CD4-positive, alpha-beta T cell treated with Interleukin-15 for 1 hour (primary cell): ENCODE measurements at regions not wholly inside any gene's neighbourhood (a gene's known extent, or its start where the extent isn't known, plus 50 kb on each side); places are given as distances from the start of the nearest gene placed in this dataset.
"Not testable (repeated sequence)": the region's sequence is repeated elsewhere in the genome, so short reads cannot be mapped to it uniquely, and the experiment has no call there.

Source experiments
- DNase-seq: peaks from one replicate; pipeline ENCODE4 v3.0.0-alpha.2; 2020

GRCh38 chr13:79853251-79853650 is 372.3 kb downstream of the NDFIP2 start:
- DNase-seq = no peak

- no peak for DNase-seq
Measured at GRCh38 chr13:79851318-79851717, 370.4 kb downstream of the NDFIP2 start.

DNA sequence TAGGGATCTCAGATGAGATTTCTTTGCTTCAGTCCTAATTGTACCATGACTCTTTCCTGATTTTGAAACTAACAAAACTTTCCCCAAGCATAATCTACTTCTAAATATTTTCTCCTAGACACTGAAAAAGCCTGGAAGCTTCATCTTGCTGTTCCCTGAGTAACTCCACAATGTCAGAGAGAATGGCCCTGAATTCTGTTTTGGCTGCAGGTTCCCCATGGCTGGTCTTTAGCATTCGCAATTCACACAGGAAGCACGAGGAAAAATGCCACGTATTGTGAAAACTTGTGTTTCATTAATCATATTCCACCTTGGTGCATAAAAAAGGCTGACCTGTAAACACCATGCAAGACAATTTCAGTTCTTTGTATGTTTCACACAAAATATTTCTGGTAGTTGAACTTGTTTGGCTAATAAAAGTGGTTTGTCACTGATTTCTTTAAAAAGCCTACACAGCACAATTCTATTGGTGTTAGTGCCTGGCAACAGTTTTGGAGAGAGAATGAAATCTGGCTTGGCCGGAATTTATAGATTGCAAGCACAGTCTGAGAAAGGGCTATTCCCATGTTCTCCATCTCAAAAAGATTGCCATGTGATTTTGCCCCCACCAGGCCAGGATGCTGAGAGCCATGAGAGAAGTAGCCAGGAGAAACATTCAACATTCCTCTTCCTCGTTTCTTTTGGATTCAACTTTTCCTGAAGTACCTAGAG is 367.1 kb downstream of the NDFIP2 start:
- no peak for DNase-seq

DNA sequence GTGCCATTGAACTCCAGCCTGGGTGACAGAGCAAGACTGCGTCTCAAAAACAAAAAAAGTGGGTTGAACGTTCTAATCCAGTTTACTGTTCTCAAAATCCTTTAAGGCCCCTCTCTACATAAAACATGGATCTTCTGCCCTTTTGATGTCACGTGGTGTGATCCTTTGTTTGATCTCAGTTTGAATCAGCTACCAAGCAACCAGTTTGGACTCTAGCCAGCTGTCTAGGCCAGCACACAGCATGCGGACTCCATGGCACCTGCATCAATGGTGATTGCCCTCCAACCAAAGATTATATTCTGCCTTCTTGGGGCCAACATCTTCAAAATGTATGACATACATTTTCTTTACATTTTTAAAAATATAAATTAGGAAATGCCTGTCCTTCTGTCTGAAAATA is 365.4 kb downstream of the NDFIP2 start:
- DNase-seq = no peak

DNA sequence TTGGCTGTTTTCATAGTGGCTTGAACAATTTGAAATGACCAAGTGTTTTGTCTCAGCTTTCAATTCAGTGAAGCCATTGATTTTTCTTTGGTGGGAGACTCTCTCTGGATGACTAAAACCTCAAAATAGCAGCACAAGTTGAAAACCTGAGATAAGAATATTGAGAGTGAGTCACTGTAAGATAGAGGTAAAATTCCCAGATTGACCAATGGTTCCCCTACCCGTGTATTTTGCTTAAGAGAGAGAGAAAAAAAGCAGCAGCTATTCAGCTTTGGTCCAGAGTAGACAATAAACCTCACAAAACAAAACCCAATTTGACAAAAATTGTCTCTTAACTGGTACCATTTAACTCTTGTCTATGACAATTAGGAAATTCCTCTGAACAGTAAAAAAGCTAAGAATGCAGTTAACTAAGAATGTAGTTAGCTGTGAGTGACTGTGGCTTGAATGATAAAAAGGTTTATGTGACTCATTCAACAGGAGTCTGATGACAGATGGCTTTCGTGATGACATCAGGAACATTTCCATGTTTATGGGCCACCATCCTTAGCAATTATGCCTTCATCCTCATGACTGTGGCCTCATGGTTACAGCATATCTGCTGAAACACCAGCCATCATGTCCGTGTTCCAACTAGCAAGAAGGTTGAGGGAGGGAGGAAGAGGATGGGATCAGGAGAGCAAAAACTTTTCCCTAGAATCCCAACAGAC is 356.9 kb downstream of the NDFIP2 start:
- DNase-seq = no peak

DNA sequence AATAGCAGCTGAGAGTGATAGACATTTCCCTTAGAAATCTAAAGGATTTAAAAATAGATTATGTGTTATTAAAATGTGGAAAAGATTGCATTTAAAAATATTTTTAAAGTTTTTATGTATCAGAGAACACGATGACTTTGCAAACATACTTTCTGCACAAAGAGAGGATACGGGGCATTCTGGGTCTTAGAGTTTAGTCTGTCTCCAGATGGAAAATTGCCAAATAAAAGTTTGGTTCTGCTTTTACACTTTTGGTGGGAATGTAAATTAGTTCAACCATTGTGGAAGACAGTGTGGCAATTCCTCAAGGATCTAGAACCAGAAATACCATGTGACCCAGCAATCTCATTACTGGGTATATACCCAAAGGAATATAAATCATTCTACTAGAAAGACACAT is 355.2 kb downstream of the NDFIP2 start:
- DNase-seq = not testable (repeated sequence)

- no peak for DNase-seq
Measured at GRCh38 chr13:79834876-79835275, 353.9 kb downstream of the NDFIP2 start.

DNA sequence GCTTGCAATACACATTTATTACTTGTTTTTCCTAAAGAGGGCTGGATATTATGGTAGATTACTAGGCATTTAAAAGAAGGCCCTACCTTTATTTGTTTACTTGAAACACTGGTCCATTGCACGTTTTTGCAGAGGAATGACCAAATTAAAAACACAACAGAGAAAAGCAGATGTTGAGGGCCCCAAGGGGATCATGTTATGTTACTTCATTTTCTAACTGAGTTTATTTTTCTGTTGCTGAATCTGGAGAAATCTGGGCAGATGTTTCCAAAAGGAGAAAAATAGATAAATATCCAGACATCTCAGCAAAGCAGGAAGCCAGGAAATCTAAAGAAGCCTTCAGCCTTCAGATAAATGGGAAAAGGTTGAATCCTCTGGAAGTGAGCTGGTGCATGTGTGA is 353.0 kb downstream of the NDFIP2 start:
- no peak for DNase-seq

DNA sequence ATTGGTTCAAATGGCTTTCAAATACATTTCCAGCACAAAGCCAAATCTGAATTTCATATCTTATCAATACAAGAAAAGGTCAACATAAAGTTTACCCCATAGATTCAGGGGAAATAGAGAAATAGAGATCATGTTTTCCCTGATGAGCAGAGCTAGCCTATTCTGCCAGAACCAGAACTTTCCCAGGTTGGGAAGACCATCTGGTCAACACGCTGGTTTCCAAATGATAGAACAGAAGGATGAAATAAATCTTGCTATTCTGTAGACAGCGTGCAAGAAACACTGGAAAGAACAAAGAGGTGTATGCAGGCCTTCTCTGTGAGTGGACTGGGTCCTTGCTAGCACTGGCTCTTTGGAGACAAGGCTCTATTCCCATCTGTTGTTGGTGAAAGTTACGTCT is 350.6 kb downstream of the NDFIP2 start:
- no peak for DNase-seq

GRCh38 chr13:79830945-79831344 is 350.0 kb downstream of the NDFIP2 start:
- DNase-seq = no peak

GRCh38 chr13:79830426-79830825 is 349.5 kb downstream of the NDFIP2 start:
- no peak for DNase-seq

- DNase-seq = no peak
Measured at GRCh38 chr13:79829880-79830279, 348.9 kb downstream of the NDFIP2 start.

DNA sequence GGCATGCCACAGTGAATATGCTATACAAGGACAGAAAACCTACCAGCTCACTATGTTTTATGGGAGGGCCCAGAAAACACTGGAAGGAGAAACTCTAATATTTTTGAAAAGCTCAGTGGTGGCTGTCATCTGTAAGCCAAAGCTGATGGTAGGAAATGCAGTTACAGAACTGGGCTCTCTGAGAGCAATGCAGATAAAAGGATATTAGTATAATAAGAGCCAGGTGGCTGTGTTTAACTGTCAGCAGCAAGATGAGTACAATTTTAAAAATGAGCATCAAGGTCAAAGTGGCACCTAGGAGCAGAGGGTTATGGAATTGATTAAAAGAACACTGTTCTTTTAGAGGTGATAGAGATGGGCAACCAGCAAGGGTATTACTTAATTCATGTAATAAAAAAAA is 345.0 kb downstream of the NDFIP2 start:
- DNase-seq = no peak

DNA sequence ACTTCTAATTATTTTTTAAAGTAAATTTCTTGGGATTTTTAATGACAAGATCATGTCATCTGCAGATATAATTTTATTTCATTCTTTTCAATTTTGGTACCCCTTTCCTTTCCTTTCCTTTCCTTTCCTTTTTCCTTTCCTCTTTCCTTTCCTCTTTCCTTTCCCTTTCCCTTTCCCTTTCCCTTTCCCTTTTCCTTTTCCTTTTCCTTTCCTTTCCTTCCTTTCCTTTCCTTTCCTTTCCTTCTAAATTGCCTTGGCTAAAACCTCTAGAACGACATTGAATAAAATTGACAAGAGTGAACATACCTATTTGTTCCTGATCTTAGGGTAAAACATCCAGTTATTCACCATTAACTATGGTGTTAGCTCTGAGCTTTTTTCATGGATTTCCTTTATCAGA is 334.1 kb downstream of the NDFIP2 start:
- DNase-seq = no peak

- no peak for DNase-seq
Measured at GRCh38 chr13:79812070-79812850, 331.3 kb downstream of the NDFIP2 start.

- DNase-seq = no peak
Measured at GRCh38 chr13:79811170-79811569, 330.2 kb downstream of the NDFIP2 start.

DNA sequence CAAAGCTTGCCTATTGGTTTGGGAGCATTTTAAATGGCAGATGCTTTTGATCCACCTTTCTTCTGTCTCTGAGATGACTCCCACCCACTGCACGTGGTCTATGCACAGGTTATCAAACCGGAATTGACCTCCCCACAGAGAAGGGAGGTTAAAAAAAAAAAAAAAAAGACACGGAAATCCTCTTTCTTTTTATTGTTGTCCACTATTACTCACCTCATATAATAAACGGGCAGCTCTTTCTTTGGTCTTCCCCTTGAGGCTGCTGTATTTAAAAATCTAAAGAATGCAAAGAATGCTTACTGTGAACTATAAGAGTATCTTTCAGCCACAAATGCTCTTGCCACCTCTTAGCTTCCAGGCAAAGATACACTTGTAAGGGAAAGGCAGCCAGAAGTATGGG is 329.7 kb downstream of the NDFIP2 start:
- no peak for DNase-seq

DNA sequence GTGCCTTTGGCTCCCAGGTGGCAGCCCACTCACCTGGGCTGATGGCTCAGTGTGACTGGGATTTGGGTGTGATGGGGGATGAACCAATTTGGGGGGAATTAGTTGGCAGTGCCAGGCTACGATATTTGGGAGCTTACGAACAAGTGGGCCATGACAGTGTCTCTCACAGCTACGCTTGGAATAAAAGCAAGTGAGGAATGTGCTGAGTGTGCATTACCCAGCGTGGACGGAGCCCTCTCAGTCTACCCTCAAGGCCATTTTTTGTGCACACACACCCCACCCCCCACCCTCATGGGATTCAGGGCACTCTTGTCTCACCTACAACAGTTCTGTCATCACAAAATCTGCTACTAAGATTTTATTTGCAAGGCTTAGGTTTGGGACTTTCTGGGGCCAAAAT is 329.1 kb downstream of the NDFIP2 start:
- DNase-seq = no peak

- no peak for DNase-seq
Measured at GRCh38 chr13:79808475-79808874, 327.5 kb downstream of the NDFIP2 start.

DNA sequence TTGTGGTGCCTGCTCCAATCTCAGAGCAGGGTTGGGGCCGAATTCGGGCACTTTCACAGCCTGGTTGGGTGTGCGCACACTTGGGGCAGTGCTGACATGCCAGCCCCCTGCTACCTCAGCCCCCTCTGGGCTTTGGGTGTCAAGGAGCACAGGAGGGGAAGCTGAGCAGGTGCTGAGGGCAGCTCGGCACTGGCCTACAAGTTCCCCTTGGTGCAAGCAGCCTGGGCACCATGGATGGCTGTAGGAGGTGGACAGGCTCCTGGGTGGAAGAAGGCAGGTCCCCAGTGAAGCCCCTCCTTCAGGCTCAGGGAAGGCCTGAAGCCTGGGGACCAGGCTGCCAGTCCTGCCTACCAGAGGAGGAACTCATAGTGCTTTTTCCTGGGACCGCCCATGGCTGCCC is 326.6 kb downstream of the NDFIP2 start:
- DNase-seq = no peak

DNA sequence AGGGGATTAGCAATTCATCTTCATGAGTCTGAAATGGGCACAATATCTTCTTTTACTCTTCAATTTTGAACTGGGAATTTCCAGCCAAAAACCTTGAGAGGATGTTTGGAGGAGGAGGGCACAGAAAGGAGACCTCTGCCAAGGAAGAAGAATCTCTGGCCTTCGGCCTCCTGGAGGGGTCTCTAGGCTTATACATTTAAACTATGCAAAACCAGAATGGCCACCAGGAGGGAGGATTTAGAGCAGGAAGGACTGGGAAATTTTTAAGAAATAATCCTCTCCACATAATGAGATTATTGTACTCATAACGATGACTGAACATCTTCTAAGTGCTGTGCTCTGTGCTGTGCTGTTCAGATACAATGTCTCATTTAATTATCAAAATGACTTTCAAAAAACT is 325.9 kb downstream of the NDFIP2 start:
- no peak for DNase-seq

GRCh38 chr13:79805317-79805716 is 324.4 kb downstream of the NDFIP2 start:
- no peak for DNase-seq

GRCh38 chr13:79803989-79804388 is 323.0 kb downstream of the NDFIP2 start:
- no peak for DNase-seq

GRCh38 chr13:79803296-79803695 is 322.3 kb downstream of the NDFIP2 start:
- DNase-seq = no peak
